Tibial artery (tissue), 4 donors: ENCODE measurements at regions not wholly inside any gene's neighbourhood (a gene's known extent, or its start where the extent isn't known, plus 50 kb on each side); places are given as distances from the start of the nearest gene placed in this dataset.
A peak's percentile ranks its signal among the peaks of the same experiment; 100 is the strongest.

Source experiments
- DNase-seq, 2 donors: peaks; one replicate each; pipeline ENCODE4 v3.0.0-alpha.2; 2019
- H3K27ac ChIP-seq, 2 donors: fragments of 200-600 bp; sonication (generic) in 1 of 2; 1 replicate in 1 of 2; 2 replicates in 1 of 2; pipeline ENCODE4 v1.5.1; 2018 to 2019; ENCODE audit warnings: mild to moderate bottlenecking in 1 of 2
- H3K27me3 ChIP-seq, 2 donors: fragments of 200-600 bp; sonication (generic) in 1 of 2; one replicate each; pipeline versions ENCODE4 v1.5.1 to v1.6.0; 2016 to 2019
- H3K36me3 ChIP-seq, 3 donors: fragments of 200-600 bp; sonication (generic) in 2 of 3; one replicate each; pipeline ENCODE4 v1.5.1; 2016 to 2019; ENCODE audit warnings: mild to moderate bottlenecking in 2 of 3
- H3K4me1 ChIP-seq, 4 donors: fragments of 200-600 bp; sonication (generic) in 2 of 4; 1 replicate in 3 of 4; 2 replicates in 1 of 4; pipeline ENCODE4 v1.5.1; 2016 to 2019
- H3K4me3 ChIP-seq, 2 donors: fragments of 200-600 bp; sonication (generic) in 1 of 2; 1 replicate in 1 of 2; 2 replicates in 1 of 2; pipeline ENCODE4 v1.5.1; 2018 to 2019; ENCODE audit warnings: mild to moderate bottlenecking in 2 of 2
- H3K9me3 ChIP-seq, 3 donors: fragments of 200-600 bp; sonication (generic) in 1 of 3; one replicate each; pipeline ENCODE4 v1.5.1; 2016 to 2019
- CTCF ChIP-seq, 2 experiments: fragments of 200-600 bp in 1 of 2; fragments of 450-650 bp in 1 of 2; IDR thresholded peaks; one replicate each; pipeline ENCODE4 v1.5.1; 2017 to 2019; ENCODE audit warnings: antibody characterized with exemption in 2 of 2, mild to moderate bottlenecking in 1 of 2, moderate library complexity in 1 of 2
- intact Hi-C: fragments of 100-400 bp; cut with DNase I; formaldehyde crosslinking; loops from one replicate; pipeline ENCODE4 v1.15.0; 2023; ENCODE audit warnings: low total_unique reads

- no peak overlapping the region for H3K4me3 ChIP-seq
- TF ChIP-seq CTCF (IDR thresholded peaks at IDR 0.05): no peak
- H3K9me3 ChIP-seq: no peaks in the 10 kb centered on the region
- DNase-seq: no peak
- intact Hi-C loops: loop anchor here (10.0 kb wide), 1 partner anchor 688 kb away; no protein-coding TSS in a partner anchor
- no peaks in the 10 kb centered on the region for H3K27me3 ChIP-seq
- H3K36me3 ChIP-seq: no peaks in the 10 kb centered on the region
- H3K27ac ChIP-seq: no peak overlapping the region
- H3K4me1 ChIP-seq: no peaks in the 10 kb centered on the region
Measured at GRCh38 chr2:856456-856855, 94.2 kb upstream of the SNTG2 start.

GRCh38 chr2:856041-856440, 94.6 kb upstream of the SNTG2 start:
- TF ChIP-seq CTCF (IDR thresholded peaks at IDR 0.05): no peak
- Histone ChIP-seq H3K4me1 (no peaks in the 10 kb centered on the region), H3K36me3 (no peaks in the 10 kb centered on the region), H3K4me3 (no peak overlapping the region), H3K27me3 (no peaks in the 10 kb centered on the region), H3K27ac (no peak overlapping the region), H3K9me3 (no peaks in the 10 kb centered on the region)
- no peak for DNase-seq
- intact Hi-C loops: loop anchor here (10.0 kb wide), 1 partner anchor 689 kb away; no protein-coding TSS in a partner anchor

DNA sequence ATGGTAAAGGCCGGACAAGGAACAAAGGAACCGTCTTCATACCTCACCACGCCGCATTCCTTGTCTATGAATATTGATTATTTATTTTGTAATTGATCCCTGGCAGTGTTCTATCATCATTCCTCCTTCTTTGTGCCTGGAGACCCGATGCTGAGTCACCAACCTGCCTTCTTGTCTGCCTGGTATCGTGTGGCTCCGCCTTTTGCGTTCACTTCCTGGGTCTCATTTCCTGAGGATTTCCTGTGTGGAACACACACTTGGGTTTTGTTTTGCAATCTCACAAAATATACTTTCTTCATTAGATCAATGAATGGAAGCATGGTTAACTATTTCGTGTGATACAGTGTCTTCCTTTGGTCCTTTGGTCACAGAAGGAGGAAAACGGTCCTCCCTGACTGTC, 95.5 kb upstream of the SNTG2 start:
- intact Hi-C loops: loop anchor here (10.0 kb wide), 1 partner anchor 690 kb away; no protein-coding TSS in a partner anchor
- DNase-seq: no peak
- H3K27ac ChIP-seq: no peak overlapping the region
- no peak for TF ChIP-seq CTCF (IDR thresholded peaks at IDR 0.05)
- H3K4me3 ChIP-seq: no peak overlapping the region
- peaks cover 0 to 5% of the 10 kb centered on the region in 2 donors for H3K27me3 ChIP-seq
- H3K4me1 ChIP-seq: no peaks in the 10 kb centered on the region
- no peaks in the 10 kb centered on the region for H3K9me3 ChIP-seq
- H3K36me3 ChIP-seq: no peaks in the 10 kb centered on the region

DNA sequence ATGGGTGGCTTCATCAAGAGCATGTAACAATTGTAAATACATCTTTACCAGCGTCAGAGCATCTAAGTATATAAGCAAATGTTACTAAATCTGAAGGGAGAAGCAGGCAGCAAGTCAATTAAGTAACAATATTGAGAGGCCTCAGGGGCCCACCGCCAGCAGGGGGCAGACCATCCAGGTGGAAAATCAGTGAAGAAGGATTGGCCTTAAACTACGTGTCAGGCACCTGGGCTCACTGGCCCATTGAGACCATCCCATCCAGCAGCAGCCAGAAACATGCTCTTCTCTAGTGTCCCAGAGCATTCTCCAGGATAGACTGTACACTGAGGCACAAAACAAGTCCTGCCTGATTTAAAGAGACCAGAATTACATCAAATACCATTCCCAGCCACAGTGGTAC, 96.2 kb upstream of the SNTG2 start:
- TF ChIP-seq CTCF (IDR thresholded peaks at IDR 0.05): peak; percentile 29
- H3K4me1 ChIP-seq: no peaks in the 10 kb centered on the region
- H3K27ac ChIP-seq: no peak overlapping the region
- peaks cover 0 to 5% of the 10 kb centered on the region in 2 donors for H3K27me3 ChIP-seq
- no peaks in the 10 kb centered on the region for H3K36me3 ChIP-seq
- H3K9me3 ChIP-seq: no peaks in the 10 kb centered on the region
- DNase-seq: no peak
- no peak overlapping the region for H3K4me3 ChIP-seq
- intact Hi-C loops: loop anchor here (10.0 kb wide), 1 partner anchor 690 kb away; no protein-coding TSS in a partner anchor

DNA sequence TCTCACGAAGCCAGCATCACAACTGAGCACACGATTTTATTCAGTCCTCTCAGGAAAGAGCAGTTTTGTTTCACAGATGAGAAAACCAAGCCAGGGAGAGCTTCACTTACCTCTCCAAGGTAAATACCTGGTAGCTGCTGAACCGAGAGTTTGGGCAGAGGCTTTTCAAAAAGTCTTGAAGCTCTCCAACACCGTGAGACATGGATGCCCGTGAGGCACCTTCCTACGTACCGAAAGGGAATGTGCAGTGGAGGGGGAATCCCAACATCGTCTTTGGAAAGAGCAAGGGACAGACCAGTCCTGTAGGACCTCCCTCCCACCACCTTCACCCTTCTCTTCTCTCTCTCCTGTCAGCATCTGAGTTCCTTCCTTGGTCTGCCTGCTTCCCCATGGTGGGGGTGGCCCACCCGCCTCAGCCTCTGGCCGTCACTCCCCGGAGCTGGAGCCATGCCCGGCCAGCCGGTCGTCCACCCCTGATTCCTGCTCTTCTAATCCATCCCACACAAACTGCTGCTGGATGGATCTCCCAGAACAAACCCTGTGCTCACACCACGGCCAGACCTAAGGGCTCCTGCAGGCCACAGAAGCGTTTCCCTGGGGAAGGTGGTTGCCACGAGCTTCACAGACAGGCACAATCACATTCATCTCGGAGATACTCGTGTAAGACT, 97.3 kb upstream of the SNTG2 start:
- intact Hi-C loops: loop anchor here (10.0 kb wide), 1 partner anchor 691 kb away; no protein-coding TSS in a partner anchor
- no peak overlapping the region for H3K4me3 ChIP-seq
- H3K36me3 ChIP-seq: no peaks in the 10 kb centered on the region
- no peak for DNase-seq
- no peaks in the 10 kb centered on the region for H3K9me3 ChIP-seq
- H3K27ac ChIP-seq: no peak overlapping the region
- H3K4me1 ChIP-seq: no peaks in the 10 kb centered on the region
- TF ChIP-seq CTCF (IDR thresholded peaks at IDR 0.05): no peak
- H3K27me3 ChIP-seq: peaks cover 0 to 5% of the 10 kb centered on the region in 2 donors
